Panc1 (cell line): ENCODE measurements at regions not wholly inside any gene's neighbourhood (a gene's known extent, or its start where the extent isn't known, plus 50 kb on each side); places are given as distances from the start of the nearest gene placed in this dataset.
"Not testable (repeated sequence)": the region's sequence is repeated elsewhere in the genome, so short reads cannot be mapped to it uniquely, and the experiment has no call there.

ENCODE experiments used
- ATAC-seq: fragments of 200-7000 bp; cut with Tn5 transposase; 2 replicates; pipeline ENCODE4 v1.9.1; 2020; ENCODE audit warnings: mild to moderate bottlenecking, moderate library complexity
- BruUV-seq: library from RNA; stranded (reverse); fragments of 400-500 nt; replicated peaks from 2 replicates; lab custom pipeline; 2021; lab: Mats Ljungman, UMichigan
- CTCF ChIA-PET: fragments of 300-600 bp; sonication (Branson Sonifier 250); formaldehyde crosslinking; loops from one replicate; lab custom pipeline; 2022; ENCODE audit warnings: antibody characterized with exemption; lab: Charles Lee
- POLR2A ChIA-PET: fragments of 300-600 bp; sonication (Branson Sonifier 250); formaldehyde crosslinking; loops from one replicate; lab custom pipeline; 2022; ENCODE audit warnings: antibody characterized with exemption; lab: Charles Lee
- DNase-seq: peaks from one replicate; pipeline ENCODE4 v3.0.0-alpha.2; 2010; ENCODE audit warnings: low read depth, low spot score
- H3K27ac ChIP-seq: 2 replicates; pipeline ENCODE4 v1.5.1; 2011; ENCODE audit warnings: mild to moderate bottlenecking, low read length, inconsistent platforms
- H3K27me3 ChIP-seq: fragments of 200-500 bp; sonication (Bioruptor generic); 2 replicates; pipeline ENCODE4 v1.6.0; 2014; ENCODE audit warnings: low read length, inconsistent platforms; ENCODE audit not compliant: control insufficient read depth, insufficient read depth
- H3K36me3 ChIP-seq: fragments of 200-500 bp; sonication (Bioruptor generic); 2 replicates; pipeline ENCODE4 v1.5.1; 2014; ENCODE audit warnings: inconsistent platforms, mild to moderate bottlenecking, low read length, moderate library complexity; ENCODE audit not compliant: control insufficient read depth, insufficient read depth
- H3K4me1 ChIP-seq: 2 replicates; pipeline ENCODE4 v1.5.1; 2011; ENCODE audit warnings: inconsistent platforms, mild to moderate bottlenecking, low read length, moderate library complexity; ENCODE audit not compliant: control insufficient read depth, insufficient read depth
- H3K4me3 ChIP-seq, 2 experiments: 2 replicates each; pipeline ENCODE4 v1.5.1; 2011 to 2012; ENCODE audit warnings: low read depth in 2 of 2, low read length in 2 of 2, mild to moderate bottlenecking in 2 of 2, inconsistent platforms in 1 of 2, moderate library complexity in 1 of 2
- H3K9me3 ChIP-seq: fragments of 200-500 bp; sonication (Bioruptor generic); 2 replicates; pipeline ENCODE4 v1.5.1; 2014; ENCODE audit warnings: low read depth, mild to moderate bottlenecking, inconsistent platforms, low read length, moderate library complexity; ENCODE audit not compliant: control insufficient read depth, insufficient read depth
- POLR2AphosphoS5 ChIP-seq: IDR thresholded peaks from 2 replicates; pipeline ENCODE4 v1.6.1; 2012; ENCODE audit warnings: mild to moderate bottlenecking, low read depth, low read length, moderate library complexity
- REST ChIP-seq, 2 experiments: IDR thresholded peaks; 2 replicates each; pipeline ENCODE4 v1.6.1; 2011 to 2012; ENCODE audit warnings: low read depth in 2 of 2, control low read depth in 1 of 2, low read length in 1 of 2, mild to moderate bottlenecking in 1 of 2, moderate library complexity in 1 of 2; ENCODE audit not compliant: insufficient read depth in 1 of 2
- SIN3A ChIP-seq: IDR thresholded peaks from 2 replicates; pipeline ENCODE4 v1.6.1; 2012; ENCODE audit warnings: low read depth, mild to moderate bottlenecking, low read length, moderate library complexity, borderline replicate concordance; ENCODE audit not compliant: insufficient read depth
- TCF7L2 ChIP-seq: IDR thresholded peaks from 2 replicates; pipeline ENCODE4 v1.6.1; 2011; ENCODE audit warnings: mild to moderate bottlenecking, low read depth, low read length, inconsistent platforms
- in situ Hi-C: cut with HindIII; loops from 2 replicates; pipeline ENCODE4 v1.10.0; 2016; ENCODE audit warnings: low sequenced_read_pairs, low pct_unique_long_range_greater_than_20kb
- intact Hi-C: fragments of 100-400 bp; cut with micrococcal nuclease; formaldehyde crosslinking; loops from one replicate; pipeline ENCODE4 v1.10.0; 2022; ENCODE audit not compliant: unreplicated experiment
- TF ChIP-seq, protein P1 (sequence below): fragments of 450-650 bp; IDR thresholded peaks from 2 replicates; pipeline ENCODE4 v1.5.1; 2017; ENCODE audit warnings: mild to moderate bottlenecking

GRCh38 chr6:99668036-99668705 lies 61.5 kb downstream of the PRDM13 start:
- H3K9me3 ChIP-seq = no peaks in the 10 kb centered on the region
- POLR2A ChIA-PET = interaction anchor here (0.5 kb wide), 1 partner anchor 88 kb away, joined by 3 read pairs; no protein-coding TSS in a partner anchor
- intact Hi-C loops = no loop called here
- no peaks in the 10 kb centered on the region for H3K27me3 ChIP-seq
- H3K4me1 ChIP-seq = no peaks in the 10 kb centered on the region
- ATAC-seq (no peak), DNase-seq (no peak)
- no peak overlapping the region for H3K27ac ChIP-seq
- in situ Hi-C loops = no loop called here
- no TSS peak for BruUV-seq
- H3K36me3 ChIP-seq = no peaks in the 10 kb centered on the region
- no peak overlapping the region for H3K4me3 ChIP-seq
- TF ChIP-seq, protein P1, sequence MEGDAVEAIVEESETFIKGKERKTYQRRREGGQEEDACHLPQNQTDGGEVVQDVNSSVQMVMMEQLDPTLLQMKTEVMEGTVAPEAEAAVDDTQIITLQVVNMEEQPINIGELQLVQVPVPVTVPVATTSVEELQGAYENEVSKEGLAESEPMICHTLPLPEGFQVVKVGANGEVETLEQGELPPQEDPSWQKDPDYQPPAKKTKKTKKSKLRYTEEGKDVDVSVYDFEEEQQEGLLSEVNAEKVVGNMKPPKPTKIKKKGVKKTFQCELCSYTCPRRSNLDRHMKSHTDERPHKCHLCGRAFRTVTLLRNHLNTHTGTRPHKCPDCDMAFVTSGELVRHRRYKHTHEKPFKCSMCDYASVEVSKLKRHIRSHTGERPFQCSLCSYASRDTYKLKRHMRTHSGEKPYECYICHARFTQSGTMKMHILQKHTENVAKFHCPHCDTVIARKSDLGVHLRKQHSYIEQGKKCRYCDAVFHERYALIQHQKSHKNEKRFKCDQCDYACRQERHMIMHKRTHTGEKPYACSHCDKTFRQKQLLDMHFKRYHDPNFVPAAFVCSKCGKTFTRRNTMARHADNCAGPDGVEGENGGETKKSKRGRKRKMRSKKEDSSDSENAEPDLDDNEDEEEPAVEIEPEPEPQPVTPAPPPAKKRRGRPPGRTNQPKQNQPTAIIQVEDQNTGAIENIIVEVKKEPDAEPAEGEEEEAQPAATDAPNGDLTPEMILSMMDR = no peak
- no peak for TF ChIP-seq TCF7L2
- no peak for TF ChIP-seq REST (IDR thresholded peaks at IDR 0.05; ENCODE audit: insufficient read depth in 1 of 2, low read depth in 2 of 2, low read length in 1 of 2)
- TF ChIP-seq POLR2AphosphoS5 = no peak
- no peak for TF ChIP-seq SIN3A
- CTCF ChIA-PET = no interaction called here

DNA sequence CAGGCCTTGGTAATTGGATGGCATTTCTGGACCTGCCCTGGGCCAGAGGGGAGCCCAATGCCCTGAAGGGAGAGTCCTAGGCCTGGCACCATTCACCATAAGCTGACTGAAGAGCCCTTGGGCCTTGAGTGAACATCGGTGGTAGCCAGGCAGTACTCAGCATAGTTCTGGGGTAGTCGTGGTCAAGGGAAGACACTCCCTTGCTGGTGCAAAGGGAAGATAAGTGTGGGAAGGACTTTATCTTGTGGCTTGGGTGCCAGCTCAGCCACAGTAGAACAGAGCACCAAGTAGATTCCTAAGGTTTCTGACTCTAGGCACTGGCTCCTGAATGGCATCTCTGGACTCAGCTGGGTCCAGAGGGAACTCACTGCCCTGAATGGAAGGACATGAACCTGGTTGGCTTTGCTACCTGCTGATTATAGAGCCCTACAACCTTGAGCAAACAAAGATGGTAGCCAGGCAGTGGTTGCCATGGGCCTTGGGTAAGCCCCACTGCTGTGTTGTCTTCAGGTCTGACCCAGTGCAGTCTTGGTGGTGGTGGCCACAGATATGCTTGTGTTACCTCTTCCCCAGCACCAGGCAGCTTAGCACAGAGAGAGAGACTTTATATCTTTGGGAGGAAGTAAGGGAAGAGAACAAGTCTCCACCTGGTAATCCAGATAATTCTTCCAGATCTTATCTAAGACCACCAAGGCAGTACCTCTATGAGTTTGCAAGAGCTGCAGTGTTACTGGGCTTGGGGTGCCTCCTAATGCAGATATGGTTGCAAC lies 83.5 kb downstream of the PRDM13 start:
- Histone ChIP-seq H3K9me3 (no peaks in the 10 kb centered on the region), H3K36me3 (no peaks in the 10 kb centered on the region), H3K4me3 (no peak overlapping the region), H3K27me3 (no peaks in the 10 kb centered on the region; the same call in 1 of the 2 replicates), H3K27ac (no peak overlapping the region), H3K4me1 (no peaks in the 10 kb centered on the region)
- CTCF ChIA-PET = no interaction called here
- DNase-seq = no peak
- BruUV-seq = no TSS peak
- intact Hi-C loops = no loop called here
- TF ChIP-seq TCF7L2 = no peak
- no peak for TF ChIP-seq SIN3A
- no peak for TF ChIP-seq REST (IDR thresholded peaks at IDR 0.05; ENCODE audit: insufficient read depth in 1 of 2, low read depth in 2 of 2, low read length in 1 of 2)
- TF ChIP-seq, protein P1 = no peak
- POLR2A ChIA-PET = no interaction called here
- no peak for ATAC-seq
- in situ Hi-C loops = no loop called here

DNA sequence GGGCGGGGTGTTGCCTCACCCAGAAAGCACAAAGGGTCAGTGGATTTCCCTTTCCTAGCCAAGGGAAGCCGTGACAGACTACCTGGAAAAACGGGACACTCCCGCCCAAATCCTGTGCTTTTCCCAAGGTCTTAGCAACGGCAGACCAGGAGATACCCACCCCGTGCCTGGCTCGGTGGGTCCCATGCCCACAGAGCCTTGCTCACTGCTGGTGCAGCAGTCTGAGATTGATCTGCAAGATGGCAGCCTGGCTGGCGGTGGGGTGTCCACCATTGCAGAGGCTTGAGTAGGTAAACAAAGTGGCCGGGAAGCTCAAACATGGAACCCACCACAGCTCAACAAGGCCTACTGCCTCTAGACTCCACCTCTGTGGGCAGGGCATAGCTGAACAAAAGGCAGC lies 95.7 kb downstream of the PRDM13 start:
- BruUV-seq, intact Hi-C loops, POLR2A ChIA-PET, H3K4me3 ChIP-seq, H3K9me3 ChIP-seq, in situ Hi-C loops, CTCF ChIA-PET, H3K4me1 ChIP-seq, H3K27me3 ChIP-seq, H3K36me3 ChIP-seq, H3K27ac ChIP-seq, ATAC-seq, DNase-seq: not testable (repeated sequence)
